HG03097 (cell line): ENCODE measurements at regions not wholly inside any gene's neighbourhood (a gene's known extent, or its start where the extent isn't known, plus 50 kb on each side); places are given as distances from the start of the nearest gene placed in this dataset.

Experiments used
- ATAC-seq: cut with Tn5 transposase; IDR thresholded peaks from one replicate; pipeline ENCODE4 v1.9.1; 2021; ENCODE audit not compliant: unreplicated experiment, low FRiP score

DNA sequence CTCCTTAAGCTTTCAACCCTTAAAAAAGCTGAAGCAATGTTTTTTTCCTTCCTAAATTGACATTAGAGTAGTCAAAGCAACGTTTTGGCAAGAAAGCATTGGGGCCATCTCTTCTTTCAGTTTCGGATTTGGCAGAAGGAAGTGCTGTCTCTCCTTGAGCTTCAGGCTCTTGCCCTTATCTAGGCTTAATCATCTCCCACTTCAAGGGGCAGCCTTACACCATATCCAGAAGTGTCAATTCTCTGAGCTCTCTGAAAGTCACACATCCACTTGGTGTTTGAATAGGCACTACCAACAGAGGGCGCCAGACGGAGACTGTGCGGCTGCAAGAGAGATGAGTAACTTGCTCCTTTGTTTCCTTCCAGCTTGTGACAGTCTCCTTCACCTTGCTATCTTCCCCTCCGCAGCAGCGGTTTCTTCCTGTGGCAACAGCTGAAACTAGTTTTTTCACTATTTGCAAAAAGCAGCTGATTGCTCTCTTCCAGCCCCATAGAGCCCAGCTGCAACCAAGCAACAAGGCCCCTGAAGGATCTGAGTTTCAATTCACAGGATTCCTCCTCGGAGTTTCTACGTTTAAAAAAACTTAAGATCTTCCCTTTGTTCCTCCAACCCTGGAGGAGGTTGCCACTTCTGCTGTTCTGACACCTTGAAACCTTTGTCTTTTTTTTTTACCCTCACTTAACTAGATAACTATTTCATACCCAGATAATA is 147.0 kb upstream of the SLCO3A1 start:
- ATAC-seq: peak; percentile 54

- ATAC-seq: no peak
Measured at GRCh38 chr15:91710080-91710698, 143.3 kb upstream of the SLCO3A1 start.

DNA sequence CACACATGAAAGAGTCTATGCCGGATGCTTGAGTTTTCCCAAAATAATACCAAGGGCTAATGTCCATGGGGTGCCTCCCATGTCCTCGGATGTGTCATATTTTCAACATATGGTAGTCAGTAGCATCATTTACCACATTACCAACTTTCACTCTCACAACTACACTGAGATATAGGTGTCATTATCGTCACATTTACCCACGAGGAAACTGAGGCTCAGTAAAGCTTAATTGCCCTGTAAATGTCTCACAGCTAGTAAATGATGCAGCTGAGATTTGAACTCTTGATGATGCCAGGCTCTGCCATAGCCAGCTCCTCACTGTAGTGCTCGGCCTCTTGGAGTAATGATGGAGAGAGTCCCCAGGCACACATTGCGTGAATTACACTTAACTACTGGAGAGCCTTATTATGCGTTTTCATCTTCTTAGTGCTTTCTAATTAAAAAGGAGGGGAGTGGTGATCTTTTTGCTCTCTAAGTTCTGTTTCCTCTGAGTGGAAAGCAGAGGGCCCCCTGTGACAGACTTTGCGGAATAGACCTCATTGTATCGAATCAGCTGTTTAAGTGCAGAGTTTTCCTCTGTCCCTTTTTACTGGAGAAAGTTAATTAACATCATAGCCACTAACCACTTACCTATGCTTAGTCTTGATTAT is 142.0 kb upstream of the SLCO3A1 start:
- ATAC-seq: no peak

DNA sequence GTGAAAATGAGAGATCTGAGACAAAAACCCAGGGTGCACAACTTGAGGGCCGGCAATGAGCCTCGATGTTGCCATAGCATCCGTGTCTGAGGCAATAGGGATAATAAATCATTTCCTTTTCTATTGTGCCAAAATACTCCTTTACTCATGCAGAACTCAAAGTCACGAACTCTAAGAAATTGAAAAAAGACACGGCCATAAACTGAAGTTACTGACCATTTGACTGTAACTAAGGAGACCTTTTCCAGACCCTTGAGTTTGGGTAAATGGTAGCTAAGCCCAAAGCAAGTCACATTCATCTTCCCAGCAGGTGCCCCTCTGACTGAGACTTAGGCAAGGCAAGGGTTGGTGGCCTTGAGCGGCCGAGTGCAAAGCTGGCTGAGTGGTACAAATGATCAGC is 141.2 kb upstream of the SLCO3A1 start:
- ATAC-seq: no peak

GRCh38 chr15:91716536-91716935 is 137.0 kb upstream of the SLCO3A1 start:
- no peak for ATAC-seq

GRCh38 chr15:91717811-91718210 is 135.7 kb upstream of the SLCO3A1 start:
- no peak for ATAC-seq

GRCh38 chr15:91723959-91724358 is 129.5 kb upstream of the SLCO3A1 start:
- no peak for ATAC-seq

GRCh38 chr15:91733661-91734060 is 119.8 kb upstream of the SLCO3A1 start:
- no peak for ATAC-seq

DNA sequence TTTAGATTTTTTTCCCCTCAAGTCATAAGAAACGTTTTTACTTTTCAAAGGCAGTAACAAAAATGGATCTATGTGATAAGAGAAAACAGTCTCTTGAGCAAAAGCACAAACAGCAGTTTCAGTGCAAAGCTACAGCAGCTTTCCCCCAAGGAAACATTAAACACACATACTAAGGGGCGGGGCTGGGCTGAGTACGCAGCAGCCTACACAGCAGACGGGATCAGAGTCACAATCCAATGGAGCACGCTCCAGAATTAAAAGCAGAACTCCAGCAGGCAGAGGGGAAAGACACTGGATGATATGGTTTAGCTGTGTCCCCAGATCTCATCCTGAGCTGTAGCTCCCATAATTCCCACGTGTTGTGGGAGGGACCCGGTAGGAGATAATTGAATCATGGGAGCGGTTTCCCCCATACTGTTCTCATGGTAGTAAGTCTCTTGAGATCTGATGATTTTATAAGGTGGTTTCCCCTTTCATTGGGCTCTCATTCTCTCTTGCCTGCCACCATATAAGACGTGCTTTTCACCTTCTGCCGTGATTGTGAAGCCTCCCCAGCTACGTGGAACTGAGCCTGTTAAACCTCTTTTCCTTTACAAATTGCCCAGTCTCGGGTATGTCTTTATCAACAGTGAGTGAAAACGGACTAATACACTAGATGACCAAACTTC is 116.2 kb upstream of the SLCO3A1 start:
- no peak for ATAC-seq

- no peak for ATAC-seq
Measured at GRCh38 chr15:91741986-91742385, 111.5 kb upstream of the SLCO3A1 start.

- no peak for ATAC-seq
Measured at GRCh38 chr15:91751611-91752010, 101.9 kb upstream of the SLCO3A1 start.

GRCh38 chr15:91752081-91752785 is 101.3 kb upstream of the SLCO3A1 start:
- no peak for ATAC-seq

DNA sequence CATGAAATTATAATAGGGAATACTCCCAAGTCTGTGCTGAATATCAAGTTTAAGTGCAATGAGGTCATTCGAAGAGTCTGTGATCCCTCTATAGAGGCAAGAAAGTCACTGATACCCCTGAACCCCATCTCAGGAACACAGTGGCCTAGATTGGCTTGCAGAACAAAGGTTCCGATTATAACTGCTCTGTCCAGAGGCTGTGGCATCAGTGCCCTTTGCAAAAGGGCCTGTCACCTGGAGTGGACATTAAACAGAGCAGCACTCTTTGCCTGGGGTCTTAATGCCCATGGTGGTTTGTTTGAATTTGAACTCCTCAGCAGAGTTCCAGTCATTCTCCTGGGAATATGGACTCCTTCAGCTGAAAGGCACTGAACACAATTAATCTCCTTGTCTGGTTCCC is 93.9 kb upstream of the SLCO3A1 start:
- ATAC-seq: no peak

DNA sequence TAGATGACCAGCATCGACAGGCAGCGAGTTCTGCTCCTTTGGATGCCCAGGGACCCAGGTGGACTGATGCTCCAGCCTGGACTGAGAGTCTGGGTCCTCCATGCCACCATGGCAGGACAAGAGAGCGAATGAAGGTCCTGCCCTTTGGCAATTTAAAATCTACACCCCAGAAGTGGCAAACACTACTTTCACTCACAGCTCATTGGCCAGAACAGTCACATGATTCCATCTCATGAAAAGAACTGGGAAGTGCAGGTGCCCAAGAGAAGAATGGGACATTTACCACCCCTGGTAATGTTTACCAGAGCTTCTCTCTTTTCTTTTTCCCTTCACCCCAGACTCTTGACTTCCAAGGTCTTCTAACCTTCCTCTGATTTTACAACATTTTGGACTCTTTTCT is 87.8 kb upstream of the SLCO3A1 start:
- ATAC-seq: no peak

DNA sequence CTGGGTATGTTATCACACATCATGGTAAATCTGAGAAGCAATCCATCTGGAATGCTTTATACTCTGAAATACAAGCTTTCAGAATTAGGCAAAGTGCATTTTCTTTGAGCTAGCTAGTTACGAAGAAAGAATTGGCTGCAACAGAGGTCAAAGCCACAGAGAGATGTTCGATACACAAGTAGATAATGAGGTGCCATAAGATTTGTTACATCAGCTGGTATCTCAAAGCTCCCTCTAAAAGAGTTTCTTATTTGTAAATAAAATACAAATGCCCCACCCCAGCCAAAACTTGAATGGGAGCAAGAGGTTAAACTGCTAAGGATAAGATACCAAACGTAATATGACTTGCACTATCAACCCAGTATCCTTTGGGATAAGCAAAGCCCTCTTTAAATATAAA is 84.0 kb upstream of the SLCO3A1 start:
- ATAC-seq: no peak

- no peak for ATAC-seq
Measured at GRCh38 chr15:91769894-91770293, 83.6 kb upstream of the SLCO3A1 start.

- ATAC-seq: no peak
Measured at GRCh38 chr15:91776104-91776503, 77.4 kb upstream of the SLCO3A1 start.

GRCh38 chr15:91779960-91780359 is 73.5 kb upstream of the SLCO3A1 start:
- no peak for ATAC-seq

GRCh38 chr15:91780387-91780786 is 73.1 kb upstream of the SLCO3A1 start:
- ATAC-seq: no peak

- no peak for ATAC-seq
Measured at GRCh38 chr15:91782221-91782620, 71.3 kb upstream of the SLCO3A1 start.

- ATAC-seq: no peak
Measured at GRCh38 chr15:91783008-91783407, 70.5 kb upstream of the SLCO3A1 start.
